ENCODE measurements at regions not wholly inside any gene's neighbourhood (a gene's known extent, or its start where the extent isn't known, plus 50 kb on each side); places are given as distances from the start of the nearest gene placed in this dataset.

DNA sequence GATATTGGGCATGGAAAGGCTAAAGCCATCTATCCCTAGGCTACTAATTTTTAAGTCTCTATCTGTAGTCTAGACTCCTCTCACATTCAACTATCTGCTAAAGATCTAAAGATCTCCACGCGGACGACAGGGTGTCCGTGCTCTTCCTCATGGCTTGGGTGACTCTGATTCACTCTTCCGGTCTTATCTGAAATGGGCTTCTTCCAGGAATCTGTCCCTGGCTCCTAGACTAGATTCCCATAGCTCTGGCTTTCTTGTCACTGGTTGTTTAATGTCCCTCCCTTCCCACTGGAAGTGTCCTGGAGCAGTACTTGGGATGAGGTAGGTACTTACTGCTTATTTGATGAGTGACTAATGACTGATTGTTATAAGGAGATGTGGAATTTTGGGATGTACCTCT lies 62.0 kb upstream of the PODXL start:
- DNase-seq (ENCODE audit: low read depth in 2 of 2) = no peak

- DNase-seq (ENCODE audit: low read depth in 2 of 2) = no peak
These were observed 60.2 kb upstream of the PODXL start for GRCh38 chr7:131616487-131617200.

DNA sequence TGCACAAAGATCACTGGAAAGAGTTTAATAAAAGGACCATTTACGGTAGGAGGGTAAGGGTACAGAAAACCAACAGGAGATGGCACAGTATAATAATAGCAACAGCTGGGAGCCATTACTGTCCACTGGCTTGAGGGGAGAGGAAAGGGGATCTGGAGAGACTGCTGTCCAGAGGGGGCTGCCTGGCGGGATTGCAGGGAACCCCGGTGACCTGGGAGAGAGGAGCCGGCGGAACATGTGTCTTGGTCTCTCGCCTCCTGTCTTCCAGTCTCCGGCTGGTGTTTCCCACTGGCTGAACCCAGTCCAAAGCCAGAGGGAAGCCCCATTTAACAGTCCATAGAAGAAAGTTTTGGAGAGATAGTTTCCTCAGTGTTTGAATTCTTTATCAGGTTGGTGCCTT lies 57.5 kb upstream of the PODXL start:
- DNase-seq (ENCODE audit: low read depth in 2 of 2) = no peak

GRCh38 chr7:131610007-131610406 lies 53.6 kb upstream of the PODXL start:
- no peak for DNase-seq (ENCODE audit: low read depth in 2 of 2)

GRCh38 chr7:131608116-131608500 lies 51.7 kb upstream of the PODXL start:
- no peak for DNase-seq (ENCODE audit: low read depth in 2 of 2)

GRCh38 chr7:131607291-131608115 lies 51.1 kb upstream of the PODXL start:
- no peak for DNase-seq (ENCODE audit: low read depth in 2 of 2)

DNA sequence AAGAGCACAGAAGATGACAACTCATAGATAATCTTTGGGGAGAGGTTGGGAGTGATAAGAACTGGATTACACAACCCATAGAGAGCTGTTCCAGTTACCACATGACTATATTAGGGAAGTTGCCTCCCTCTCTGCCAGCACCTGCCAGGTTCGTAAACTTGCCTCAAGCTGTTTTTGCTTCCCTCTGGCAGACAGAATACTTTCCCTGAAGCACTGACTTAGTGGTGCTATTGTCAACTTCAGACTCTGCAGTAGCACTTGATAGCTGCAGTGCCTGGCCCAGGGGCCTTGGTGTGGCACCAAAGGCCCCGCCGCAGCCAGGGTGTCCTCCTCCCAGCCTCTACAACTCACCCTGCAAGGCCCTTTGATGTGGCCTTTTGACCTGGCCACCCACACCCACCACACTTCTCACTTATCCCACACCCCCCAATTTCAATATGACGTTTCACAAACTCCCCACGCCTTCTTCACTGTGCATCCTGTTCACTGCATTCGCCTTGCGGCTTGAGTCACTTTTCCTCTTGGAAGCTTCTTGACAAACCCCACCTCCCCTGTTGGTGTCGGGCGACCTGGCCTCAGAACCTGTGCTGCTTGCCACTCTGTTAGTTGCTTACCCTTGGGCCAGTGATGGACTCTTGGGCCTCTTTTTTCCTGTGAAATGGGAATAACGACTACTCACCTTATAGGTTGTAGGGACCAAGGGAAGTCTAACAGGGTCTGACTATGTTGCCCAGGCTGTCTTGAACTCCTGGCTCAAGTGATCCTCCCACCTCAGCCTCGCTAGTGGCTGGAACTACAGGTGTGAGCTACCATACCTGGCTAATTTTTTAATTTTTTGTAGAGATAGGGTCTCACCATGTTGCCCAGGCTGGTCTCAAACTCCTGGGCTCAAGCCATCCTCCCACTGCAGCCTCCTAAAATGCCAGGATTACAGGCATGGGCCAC lies 50.2 kb upstream of the PODXL start:
- DNase-seq (ENCODE audit: low read depth in 2 of 2) = no peak

Data from fibroblast of skin of left quadriceps (primary cell).